K562 (cell line): ENCODE measurements at regions not wholly inside any gene's neighbourhood (a gene's known extent, or its start where the extent isn't known, plus 50 kb on each side); places are given as distances from the start of the nearest gene placed in this dataset.

ENCODE experiments used
- ATAC-seq: fragments of 200-7000 bp; cut with Tn5 transposase; 3 replicates; pipeline ENCODE4 v1.9.1; 2020; ENCODE audit warnings: moderate library complexity
- BruUV-seq: library from RNA; stranded (reverse); fragments of 400-500 nt; replicated peaks from 2 replicates; lab custom pipeline; 2021; lab: Mats Ljungman, UMichigan
- CTCF ChIA-PET: fragments of 300-600 bp; formaldehyde crosslinking; extraction: SDS; loops from one replicate; lab custom pipeline; 2021; ENCODE audit warnings: low intra/inter-chr PET ratio; lab: Yijun Ruan, JAX
- POLR2A ChIA-PET: fragments of 300-600, 350-650 bp; sonication (Branson Sonifier 250); formaldehyde crosslinking; extraction: SDS; loops from one replicate; lab custom pipeline; 2021; ENCODE audit warnings: antibody characterized with exemption, inconsistent platforms; lab: Yijun Ruan, JAX
- DNase-seq, 4 experiments: peaks; one replicate each; pipeline versions ENCODE4 v3.0.0 to v3.0.0-alpha.2; 2011 to 2018; ENCODE audit warnings: low spot score in 3 of 4, mixed read lengths in 3 of 4; ENCODE audit errors: extremely low read depth in 1 of 4
- FAIRE-seq: peaks from 2 replicates; lab custom pipeline; 2011; peaks lifted over from hg19 to GRCh38; lab: Jason Lieb, UNC
- H2AFZ ChIP-seq: 2 replicates; pipeline ENCODE4 v1.6.0; 2011; ENCODE audit warnings: low read depth, low read length, control low read depth, inconsistent platforms
- H3K27ac ChIP-seq: fragments of 200-600 bp; 3 replicates; pipeline ENCODE4 v1.8.0; 2011; ENCODE audit warnings: low read depth, mild to moderate bottlenecking, control low read depth, inconsistent platforms, low read length, moderate library complexity, mixed read lengths; ENCODE audit errors: extremely low read depth
- H3K27me3 ChIP-seq, 2 experiments: fragments of 300-600 bp in 1 of 2; 2 replicates in 1 of 2; 3 replicates in 1 of 2; pipeline versions ENCODE4 v1.6.0 to v1.8.0; 2011; ENCODE audit warnings: inconsistent platforms in 2 of 2, low read length in 2 of 2, mild to moderate bottlenecking in 1 of 2, mixed read lengths in 1 of 2, moderate library complexity in 1 of 2; ENCODE audit not compliant: control insufficient read depth in 2 of 2, insufficient read depth in 2 of 2
- H3K36me3 ChIP-seq: fragments of 300-600 bp; 3 replicates; pipeline ENCODE4 v1.8.0; 2011; ENCODE audit warnings: mild to moderate bottlenecking, low read length, inconsistent platforms; ENCODE audit not compliant: control insufficient read depth, insufficient read depth
- H3K4me1 ChIP-seq, 2 experiments: fragments of 200-600 bp in 1 of 2; replicated peaks in 1 of 2; 2 replicates in 1 of 2; 3 replicates in 1 of 2; pipeline versions ENCODE4 v1.5.1 to v1.8.0; 2011; ENCODE audit warnings: inconsistent platforms in 2 of 2, low read length in 2 of 2, mild to moderate bottlenecking in 1 of 2, mixed read lengths in 1 of 2, moderate library complexity in 1 of 2; ENCODE audit not compliant: control insufficient read depth in 2 of 2, insufficient read depth in 2 of 2
- H3K4me2 ChIP-seq: 2 replicates; pipeline ENCODE4 v1.6.1; 2011; ENCODE audit warnings: low read length, control low read depth, inconsistent platforms, mixed read lengths; ENCODE audit not compliant: insufficient read depth
- H3K4me3 ChIP-seq: fragments of 200-600 bp; sonication (generic), shearing (Covaris generic); 2 replicates; pipeline ENCODE4 v1.5.1; 2016; ENCODE audit warnings: control low read depth, inconsistent platforms
- H3K79me2 ChIP-seq: fragments of 200-600 bp; 3 replicates; pipeline ENCODE4 v1.8.0; 2011; ENCODE audit warnings: low read length, inconsistent platforms; ENCODE audit not compliant: control insufficient read depth, insufficient read depth
- H3K9ac ChIP-seq, 2 experiments: 2 replicates each; pipeline versions ENCODE4 v1.6.0 to v1.6.1; 2011; ENCODE audit warnings: low read depth in 2 of 2, low read length in 2 of 2, control low read depth in 1 of 2, inconsistent platforms in 1 of 2, mild to moderate bottlenecking in 1 of 2, mixed read lengths in 1 of 2; ENCODE audit not compliant: insufficient read depth in 1 of 2
- H3K9me1 ChIP-seq: one replicate; pipeline ENCODE4 v1.6.0; 2011; ENCODE audit warnings: inconsistent platforms, mild to moderate bottlenecking, low read length, moderate library complexity; ENCODE audit not compliant: control insufficient read depth, insufficient read depth
- H3K9me3 ChIP-seq: replicated peaks from 2 replicates; pipeline ENCODE4 v1.5.1; 2011; ENCODE audit warnings: low read depth, low read length, inconsistent platforms; ENCODE audit not compliant: control insufficient read depth, insufficient read depth
- H4K20me1 ChIP-seq: replicated peaks from 2 replicates; pipeline ENCODE4 v1.6.1; 2011; ENCODE audit warnings: low read length, inconsistent platforms, mixed read lengths; ENCODE audit not compliant: control insufficient read depth, insufficient read depth
- BCL6 ChIP-seq: fragments of 250-450 bp; sonication (Bioruptor Pico); IDR thresholded peaks from 2 replicates; pipeline ENCODE4 v1.4.0; 2020
- CEBPG ChIP-seq, 3 experiments: fragments of 200-800 bp in 1 of 3; sonication (Bioruptor generic) in 1 of 3; sonication (generic) in 1 of 3; formaldehyde crosslinking in 1 of 3; IDR thresholded peaks in 2 of 3; conservative IDR thresholded peaks in 1 of 3; 2 replicates each; pipeline versions ENCODE4 v1.6.1 to v1.8.0; 2016 to 2022; ENCODE audit warnings: missing compliant biosample characterization in 2 of 3, missing genetic modification characterization in 2 of 3, mild to moderate bottlenecking in 1 of 3, missing genetic modification reagents in 1 of 3
- NR1H2 ChIP-seq: sonication (generic); formaldehyde crosslinking; IDR thresholded peaks from 2 replicates; pipeline ENCODE4 v1.4.0; 2020; ENCODE audit warnings: mild to moderate bottlenecking, missing genetic modification reagents
- NRF1 ChIP-seq, 2 experiments: fragments of 450-650 bp; IDR thresholded peaks in 1 of 2; conservative IDR thresholded peaks in 1 of 2; 2 replicates each; pipeline ENCODE4 v1.6.1; 2014; ENCODE audit warnings: mild to moderate bottlenecking in 2 of 2
- SOX6 ChIP-seq: fragments of 450-650 bp; IDR thresholded peaks from 2 replicates; pipeline ENCODE4 v1.6.1; 2014; ENCODE audit warnings: mild to moderate bottlenecking
- U2AF1 ChIP-seq: fragments of 200-400 bp; formaldehyde crosslinking; optimal IDR thresholded peaks from 2 replicates; pipeline ENCODE3; 2017; ENCODE audit warnings: mild to moderate bottlenecking, low read depth, low read length, moderate library complexity
- ZNF134 ChIP-seq: fragments of 250-450 bp; sonication (Bioruptor Pico); conservative IDR thresholded peaks from 2 replicates; pipeline ENCODE4 v1.4.0; 2020
- ZNF311 ChIP-seq: fragments of 250-450 bp; sonication (Bioruptor Pico); IDR thresholded peaks from 2 replicates; pipeline ENCODE4 v1.4.0; 2020; ENCODE audit warnings: mild to moderate bottlenecking, moderate library complexity
- ZNF766 ChIP-seq: fragments of 200-800 bp; sonication (Bioruptor generic); conservative IDR thresholded peaks from 2 replicates; pipeline ENCODE4 v1.6.1; 2016; ENCODE audit warnings: missing genetic modification characterization, missing compliant biosample characterization
- whole genome bisulfite sequencing: fragments of 100-300 bp; shearing (Covaris generic); methylation state at CpG from one replicate; pipeline ENCODE4 v1.1.6; 2016; ENCODE audit warnings: low coverage, mixed read lengths; ENCODE audit not compliant: insufficient coverage; ENCODE audit errors: missing lambda C conversion rate; 5-methylcytosine and 5-hydroxymethylcytosine counted together
- in situ Hi-C: fragments of 300-500 bp; cut with MboI; formaldehyde crosslinking; loops from 4 replicates; pipeline ENCODE4 v1.15.0; 2018; ENCODE audit warnings: inconsistent platforms, mixed read lengths
- intact Hi-C: fragments of 100-400 bp; cut with micrococcal nuclease; formaldehyde crosslinking; loops from 2 replicates; pipeline ENCODE4 v1.14.2; 2022
- TF ChIP-seq, protein P1 (sequence below): fragments of 250-450 bp; sonication (Bioruptor Pico); IDR thresholded peaks from 2 replicates; pipeline ENCODE4 v1.8.0; 2021; ENCODE audit warnings: moderate library complexity, mild to moderate bottlenecking, inconsistent platforms
- TF ChIP-seq, protein P2 (sequence below): conservative IDR thresholded peaks from 2 replicates; pipeline ENCODE4 v1.6.1; 2011; ENCODE audit warnings: low read depth, mild to moderate bottlenecking, low read length; ENCODE audit not compliant: control insufficient read depth

- no peaks in the 10 kb centered on the region for H3K36me3 ChIP-seq
- CTCF ChIA-PET = no interaction called here
- no peaks in the 10 kb centered on the region for H3K27me3 ChIP-seq
- no peaks in the 10 kb centered on the region for H3K9me3 ChIP-seq
- no peaks in the 10 kb centered on the region for H4K20me1 ChIP-seq
- ATAC-seq (no peak), FAIRE-seq (no peak), DNase-seq (no peak)
- no peak overlapping the region for H3K4me2 ChIP-seq
- no peaks in the 10 kb centered on the region for H3K79me2 ChIP-seq
- no peak overlapping the region for H2AFZ ChIP-seq
- intact Hi-C loops (no loop called here), in situ Hi-C loops (no loop called here)
- H3K27ac ChIP-seq = no peak overlapping the region
- no peaks in the 10 kb centered on the region for H3K4me1 ChIP-seq
- no TSS peak for BruUV-seq
- POLR2A ChIA-PET = no interaction called here
- no peak overlapping the region for H3K4me3 ChIP-seq
- H3K9ac ChIP-seq = no peak overlapping the region
- H3K9me1 ChIP-seq = no peaks in the 10 kb centered on the region
- 0% methylated on average over 2 of the region's 2 CpGs for WGBS
- TF ChIP-seq, protein P1, sequence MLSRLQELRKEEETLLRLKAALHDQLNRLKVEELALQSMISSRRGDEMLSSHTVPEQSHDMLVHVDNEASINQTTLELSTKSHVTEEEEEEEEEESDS (CRISPR knock-in tag) = no peak
- TF ChIP-seq ZNF766 (no peak), CEBPG (CRISPR knock-in tag; IDR thresholded peaks at IDR 0.05) (no peak), CEBPG (tag; conservative IDR thresholded peaks at IDR 0.05 in 1 of 2, IDR thresholded peaks at IDR 0.05 in 1 of 2) (no peak), ZNF134 (no peak), ZNF311 (CRISPR knock-in tag) (no peak), NRF1 (conservative IDR thresholded peaks at IDR 0.05 in 1 of 2, IDR thresholded peaks at IDR 0.05 in 1 of 2) (no peak), U2AF1 (no peak), SOX6 (no peak), BCL6 (no peak), NR1H2 (CRISPR knock-in tag) (no peak)
- TF ChIP-seq, protein P2, sequence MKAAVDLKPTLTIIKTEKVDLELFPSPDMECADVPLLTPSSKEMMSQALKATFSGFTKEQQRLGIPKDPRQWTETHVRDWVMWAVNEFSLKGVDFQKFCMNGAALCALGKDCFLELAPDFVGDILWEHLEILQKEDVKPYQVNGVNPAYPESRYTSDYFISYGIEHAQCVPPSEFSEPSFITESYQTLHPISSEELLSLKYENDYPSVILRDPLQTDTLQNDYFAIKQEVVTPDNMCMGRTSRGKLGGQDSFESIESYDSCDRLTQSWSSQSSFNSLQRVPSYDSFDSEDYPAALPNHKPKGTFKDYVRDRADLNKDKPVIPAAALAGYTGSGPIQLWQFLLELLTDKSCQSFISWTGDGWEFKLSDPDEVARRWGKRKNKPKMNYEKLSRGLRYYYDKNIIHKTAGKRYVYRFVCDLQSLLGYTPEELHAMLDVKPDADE = no peak
Observed at GRCh38 chr14:82562881-82563280, 1029.2 kb upstream of the SEL1L start.
